ENCODE measurements at regions not wholly inside any gene's neighbourhood (a gene's known extent, or its start where the extent isn't known, plus 50 kb on each side); places are given as distances from the start of the nearest gene placed in this dataset.

DNA sequence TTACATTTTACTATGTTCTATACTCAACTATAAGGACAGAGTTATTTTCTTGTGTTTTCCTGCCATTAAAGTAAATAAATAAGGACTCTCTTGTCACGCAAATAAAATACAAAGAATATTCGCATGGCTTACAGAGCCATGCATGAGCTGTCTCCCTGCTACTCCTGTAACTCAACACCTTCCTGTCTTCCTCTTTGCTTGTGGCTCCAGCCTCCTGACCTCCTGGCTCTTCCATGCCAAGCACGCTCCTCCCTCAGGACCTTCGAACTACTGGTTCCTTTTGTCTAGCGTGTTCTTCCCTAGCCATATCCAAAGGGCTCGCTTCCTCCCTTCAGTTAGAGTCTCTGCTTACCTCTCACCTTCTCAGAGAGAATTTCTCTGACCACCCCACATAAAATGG is 124.3 kb upstream of the TMC3 start:
- TF ChIP-seq, protein P1, sequence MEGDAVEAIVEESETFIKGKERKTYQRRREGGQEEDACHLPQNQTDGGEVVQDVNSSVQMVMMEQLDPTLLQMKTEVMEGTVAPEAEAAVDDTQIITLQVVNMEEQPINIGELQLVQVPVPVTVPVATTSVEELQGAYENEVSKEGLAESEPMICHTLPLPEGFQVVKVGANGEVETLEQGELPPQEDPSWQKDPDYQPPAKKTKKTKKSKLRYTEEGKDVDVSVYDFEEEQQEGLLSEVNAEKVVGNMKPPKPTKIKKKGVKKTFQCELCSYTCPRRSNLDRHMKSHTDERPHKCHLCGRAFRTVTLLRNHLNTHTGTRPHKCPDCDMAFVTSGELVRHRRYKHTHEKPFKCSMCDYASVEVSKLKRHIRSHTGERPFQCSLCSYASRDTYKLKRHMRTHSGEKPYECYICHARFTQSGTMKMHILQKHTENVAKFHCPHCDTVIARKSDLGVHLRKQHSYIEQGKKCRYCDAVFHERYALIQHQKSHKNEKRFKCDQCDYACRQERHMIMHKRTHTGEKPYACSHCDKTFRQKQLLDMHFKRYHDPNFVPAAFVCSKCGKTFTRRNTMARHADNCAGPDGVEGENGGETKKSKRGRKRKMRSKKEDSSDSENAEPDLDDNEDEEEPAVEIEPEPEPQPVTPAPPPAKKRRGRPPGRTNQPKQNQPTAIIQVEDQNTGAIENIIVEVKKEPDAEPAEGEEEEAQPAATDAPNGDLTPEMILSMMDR (IDR thresholded peaks at IDR 0.05) = no peak
- no peak for TF ChIP-seq POLR2A (IDR thresholded peaks at IDR 0.05)
